ENCODE measurements at regions not wholly inside any gene's neighbourhood (a gene's known extent, or its start where the extent isn't known, plus 50 kb on each side); places are given as distances from the start of the nearest gene placed in this dataset.

DNA sequence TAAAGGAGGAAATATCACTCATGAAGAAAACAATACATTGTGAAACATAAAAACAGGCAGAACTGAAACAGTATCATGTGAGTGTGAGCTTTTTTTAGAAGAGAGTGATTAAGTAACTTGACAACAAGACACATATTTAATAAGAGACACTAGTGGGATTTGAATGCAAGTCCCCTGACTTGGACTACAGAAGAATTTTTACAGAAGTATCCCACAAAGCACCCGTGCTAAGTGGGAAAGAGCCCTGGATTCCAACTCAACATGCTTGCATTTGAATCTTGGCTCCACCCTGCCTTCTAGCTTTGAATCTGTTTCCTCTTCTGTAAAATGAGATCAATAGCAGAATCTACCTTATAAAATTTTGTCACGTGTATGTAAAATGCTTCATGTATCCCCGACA, 166.2 kb downstream of the ZNF365 start:
- TF ChIP-seq EZH2 (IDR thresholded peaks at IDR 0.05; ENCODE audit: low read length), result no peak
- TF ChIP-seq, protein P1, sequence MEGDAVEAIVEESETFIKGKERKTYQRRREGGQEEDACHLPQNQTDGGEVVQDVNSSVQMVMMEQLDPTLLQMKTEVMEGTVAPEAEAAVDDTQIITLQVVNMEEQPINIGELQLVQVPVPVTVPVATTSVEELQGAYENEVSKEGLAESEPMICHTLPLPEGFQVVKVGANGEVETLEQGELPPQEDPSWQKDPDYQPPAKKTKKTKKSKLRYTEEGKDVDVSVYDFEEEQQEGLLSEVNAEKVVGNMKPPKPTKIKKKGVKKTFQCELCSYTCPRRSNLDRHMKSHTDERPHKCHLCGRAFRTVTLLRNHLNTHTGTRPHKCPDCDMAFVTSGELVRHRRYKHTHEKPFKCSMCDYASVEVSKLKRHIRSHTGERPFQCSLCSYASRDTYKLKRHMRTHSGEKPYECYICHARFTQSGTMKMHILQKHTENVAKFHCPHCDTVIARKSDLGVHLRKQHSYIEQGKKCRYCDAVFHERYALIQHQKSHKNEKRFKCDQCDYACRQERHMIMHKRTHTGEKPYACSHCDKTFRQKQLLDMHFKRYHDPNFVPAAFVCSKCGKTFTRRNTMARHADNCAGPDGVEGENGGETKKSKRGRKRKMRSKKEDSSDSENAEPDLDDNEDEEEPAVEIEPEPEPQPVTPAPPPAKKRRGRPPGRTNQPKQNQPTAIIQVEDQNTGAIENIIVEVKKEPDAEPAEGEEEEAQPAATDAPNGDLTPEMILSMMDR (optimal IDR thresholded peaks at IDR 0.05 in 1 of 3, IDR thresholded peaks at IDR 0.05 in 1 of 3, conservative IDR thresholded peaks at IDR 0.05 in 1 of 3; ENCODE audit: extremely low read depth in 1 of 3, insufficient read depth in 2 of 3, low read length in 3 of 3), result no peak
